Peyer's patch (tissue), 4 donors: ENCODE measurements at regions not wholly inside any gene's neighbourhood (a gene's known extent, or its start where the extent isn't known, plus 50 kb on each side); places are given as distances from the start of the nearest gene placed in this dataset.

Experiments
- CTCF ChIP-seq, 6 experiments: fragments of 450-650 bp in 4 of 6; fragments of 200-600 bp in 2 of 6; sonication (generic) in 1 of 6; IDR thresholded peaks; one replicate each; pipeline ENCODE4 v1.5.1; 2017 to 2019; ENCODE audit warnings: antibody characterized with exemption in 6 of 6, mild to moderate bottlenecking in 3 of 6, moderate library complexity in 1 of 6
- POLR2A ChIP-seq, 2 donors: fragments of 450-650 bp; IDR thresholded peaks; one replicate each; pipeline ENCODE4 v1.5.1; 2017; ENCODE audit warnings: antibody characterized with exemption in 2 of 2, mild to moderate bottlenecking in 2 of 2, moderate library complexity in 2 of 2

- TF ChIP-seq POLR2A (IDR thresholded peaks at IDR 0.05) (no peak), CTCF (IDR thresholded peaks at IDR 0.05) (no peak)
Observed at GRCh38 chr2:126978333-126978732, 79.6 kb downstream of the TEX51 start.
